ENCODE measurements at regions not wholly inside any gene's neighbourhood (a gene's known extent, or its start where the extent isn't known, plus 50 kb on each side); places are given as distances from the start of the nearest gene placed in this dataset.

GRCh38 chr10:3999642-4000041 lies 214.6 kb upstream of the KLF6 start:
- Histone ChIP-seq H3K4me3 (replicated peaks; ENCODE audit: insufficient read depth, low read length) (no peak overlapping the region), H3K27me3 (ENCODE audit: insufficient read depth, poor library complexity, severe bottlenecking) (no peaks in the 10 kb centered on the region), H3K27ac (replicated peaks) (no peak overlapping the region)
- TF ChIP-seq GABPA (IDR thresholded peaks at IDR 0.05; ENCODE audit: low read depth): no peak
- TF ChIP-seq, protein P1, sequence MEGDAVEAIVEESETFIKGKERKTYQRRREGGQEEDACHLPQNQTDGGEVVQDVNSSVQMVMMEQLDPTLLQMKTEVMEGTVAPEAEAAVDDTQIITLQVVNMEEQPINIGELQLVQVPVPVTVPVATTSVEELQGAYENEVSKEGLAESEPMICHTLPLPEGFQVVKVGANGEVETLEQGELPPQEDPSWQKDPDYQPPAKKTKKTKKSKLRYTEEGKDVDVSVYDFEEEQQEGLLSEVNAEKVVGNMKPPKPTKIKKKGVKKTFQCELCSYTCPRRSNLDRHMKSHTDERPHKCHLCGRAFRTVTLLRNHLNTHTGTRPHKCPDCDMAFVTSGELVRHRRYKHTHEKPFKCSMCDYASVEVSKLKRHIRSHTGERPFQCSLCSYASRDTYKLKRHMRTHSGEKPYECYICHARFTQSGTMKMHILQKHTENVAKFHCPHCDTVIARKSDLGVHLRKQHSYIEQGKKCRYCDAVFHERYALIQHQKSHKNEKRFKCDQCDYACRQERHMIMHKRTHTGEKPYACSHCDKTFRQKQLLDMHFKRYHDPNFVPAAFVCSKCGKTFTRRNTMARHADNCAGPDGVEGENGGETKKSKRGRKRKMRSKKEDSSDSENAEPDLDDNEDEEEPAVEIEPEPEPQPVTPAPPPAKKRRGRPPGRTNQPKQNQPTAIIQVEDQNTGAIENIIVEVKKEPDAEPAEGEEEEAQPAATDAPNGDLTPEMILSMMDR (IDR thresholded peaks at IDR 0.05; ENCODE audit: insufficient read depth, low read length): no peak
- TF ChIP-seq POLR2AphosphoS5 (IDR thresholded peaks at IDR 0.05; ENCODE audit: low read depth): no peak
- no peak for TF ChIP-seq SPI1 (IDR thresholded peaks at IDR 0.05; ENCODE audit: borderline replicate concordance, low read depth)
- TF ChIP-seq, protein P2, sequence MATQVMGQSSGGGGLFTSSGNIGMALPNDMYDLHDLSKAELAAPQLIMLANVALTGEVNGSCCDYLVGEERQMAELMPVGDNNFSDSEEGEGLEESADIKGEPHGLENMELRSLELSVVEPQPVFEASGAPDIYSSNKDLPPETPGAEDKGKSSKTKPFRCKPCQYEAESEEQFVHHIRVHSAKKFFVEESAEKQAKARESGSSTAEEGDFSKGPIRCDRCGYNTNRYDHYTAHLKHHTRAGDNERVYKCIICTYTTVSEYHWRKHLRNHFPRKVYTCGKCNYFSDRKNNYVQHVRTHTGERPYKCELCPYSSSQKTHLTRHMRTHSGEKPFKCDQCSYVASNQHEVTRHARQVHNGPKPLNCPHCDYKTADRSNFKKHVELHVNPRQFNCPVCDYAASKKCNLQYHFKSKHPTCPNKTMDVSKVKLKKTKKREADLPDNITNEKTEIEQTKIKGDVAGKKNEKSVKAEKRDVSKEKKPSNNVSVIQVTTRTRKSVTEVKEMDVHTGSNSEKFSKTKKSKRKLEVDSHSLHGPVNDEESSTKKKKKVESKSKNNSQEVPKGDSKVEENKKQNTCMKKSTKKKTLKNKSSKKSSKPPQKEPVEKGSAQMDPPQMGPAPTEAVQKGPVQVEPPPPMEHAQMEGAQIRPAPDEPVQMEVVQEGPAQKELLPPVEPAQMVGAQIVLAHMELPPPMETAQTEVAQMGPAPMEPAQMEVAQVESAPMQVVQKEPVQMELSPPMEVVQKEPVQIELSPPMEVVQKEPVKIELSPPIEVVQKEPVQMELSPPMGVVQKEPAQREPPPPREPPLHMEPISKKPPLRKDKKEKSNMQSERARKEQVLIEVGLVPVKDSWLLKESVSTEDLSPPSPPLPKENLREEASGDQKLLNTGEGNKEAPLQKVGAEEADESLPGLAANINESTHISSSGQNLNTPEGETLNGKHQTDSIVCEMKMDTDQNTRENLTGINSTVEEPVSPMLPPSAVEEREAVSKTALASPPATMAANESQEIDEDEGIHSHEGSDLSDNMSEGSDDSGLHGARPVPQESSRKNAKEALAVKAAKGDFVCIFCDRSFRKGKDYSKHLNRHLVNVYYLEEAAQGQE (IDR thresholded peaks at IDR 0.05; ENCODE audit: insufficient replicate concordance, low read depth): no peak
- no peak for DNase-seq (ENCODE audit: low read depth in 1 of 2, low spot score in 1 of 2)

- TF ChIP-seq, protein P1 (IDR thresholded peaks at IDR 0.05; ENCODE audit: insufficient read depth, low read length): no peak
- TF ChIP-seq SPI1 (IDR thresholded peaks at IDR 0.05; ENCODE audit: borderline replicate concordance, low read depth) (no peak), GABPA (IDR thresholded peaks at IDR 0.05; ENCODE audit: low read depth) (no peak), POLR2AphosphoS5 (IDR thresholded peaks at IDR 0.05; ENCODE audit: low read depth) (no peak)
- TF ChIP-seq, protein P2 (IDR thresholded peaks at IDR 0.05; ENCODE audit: insufficient replicate concordance, low read depth): no peak
- H3K4me3 ChIP-seq (replicated peaks; ENCODE audit: insufficient read depth, low read length): no peak overlapping the region
- H3K27me3 ChIP-seq (ENCODE audit: insufficient read depth, poor library complexity, severe bottlenecking): no peaks in the 10 kb centered on the region
- no peak overlapping the region for H3K27ac ChIP-seq (replicated peaks)
- no peak for DNase-seq (ENCODE audit: low read depth in 1 of 2, low spot score in 1 of 2)
Measured at GRCh38 chr10:3996697-3997096, 211.7 kb upstream of the KLF6 start.

GRCh38 chr10:3995302-3996210 lies 210.5 kb upstream of the KLF6 start:
- no peak overlapping the region for H3K27ac ChIP-seq (replicated peaks)
- TF ChIP-seq, protein P1 (IDR thresholded peaks at IDR 0.05; ENCODE audit: insufficient read depth, low read length): no peak
- TF ChIP-seq GABPA (IDR thresholded peaks at IDR 0.05; ENCODE audit: low read depth): no peak
- no peak for TF ChIP-seq SPI1 (IDR thresholded peaks at IDR 0.05; ENCODE audit: borderline replicate concordance, low read depth)
- no peak for TF ChIP-seq POLR2AphosphoS5 (IDR thresholded peaks at IDR 0.05; ENCODE audit: low read depth)
- TF ChIP-seq, protein P2 (IDR thresholded peaks at IDR 0.05; ENCODE audit: insufficient replicate concordance, low read depth): no peak
- H3K27me3 ChIP-seq (ENCODE audit: insufficient read depth, poor library complexity, severe bottlenecking): no peaks in the 10 kb centered on the region
- no peak for DNase-seq (ENCODE audit: low read depth in 1 of 2, low spot score in 1 of 2)
- H3K4me3 ChIP-seq (replicated peaks; ENCODE audit: insufficient read depth, low read length): no peak overlapping the region
